Transverse colon (tissue), 4 donors: ENCODE measurements at regions not wholly inside any gene's neighbourhood (a gene's known extent, or its start where the extent isn't known, plus 50 kb on each side); places are given as distances from the start of the nearest gene placed in this dataset.

ENCODE experiments used
- DNase-seq: peaks from one replicate; pipeline ENCODE4 v3.0.0-alpha.2; 2019
- H3K27ac ChIP-seq, 4 donors: fragments of 200-600 bp; sonication (generic); 2 replicates each; pipeline ENCODE4 v1.5.1; 2016 to 2018; ENCODE audit warnings: inconsistent platforms in 4 of 4
- H3K27me3 ChIP-seq: fragments of 200-600 bp; sonication (generic); 2 replicates; pipeline ENCODE4 v1.5.1; 2017; ENCODE audit warnings: inconsistent platforms
- H3K36me3 ChIP-seq, 4 donors: fragments of 200-600 bp; sonication (generic); 2 replicates each; pipeline ENCODE4 v1.5.1; 2017 to 2019; ENCODE audit warnings: inconsistent platforms in 4 of 4
- H3K4me1 ChIP-seq, 4 donors: fragments of 200-600 bp; sonication (generic); 2 replicates each; pipeline ENCODE4 v1.5.1; 2017 to 2020; ENCODE audit warnings: inconsistent platforms in 4 of 4
- H3K4me3 ChIP-seq, 4 donors: fragments of 200-600 bp; sonication (generic); 1 replicate in 1 of 4; 2 replicates in 3 of 4; pipeline versions ENCODE4 v1.5.1 to v1.6.1; 2017 to 2019; ENCODE audit warnings: inconsistent platforms in 4 of 4
- H3K9me3 ChIP-seq, 2 donors: fragments of 200-600 bp; sonication (generic); 2 replicates each; pipeline ENCODE4 v1.5.1; 2017 to 2019; ENCODE audit warnings: inconsistent platforms in 2 of 2
- CTCF ChIP-seq, 5 experiments: fragments of 200-600 bp in 3 of 5; fragments of 450-650 bp in 2 of 5; sonication (generic) in 3 of 5; IDR thresholded peaks; 1 replicate in 2 of 5; 2 replicates in 3 of 5; pipeline ENCODE4 v1.5.1; 2016 to 2017; ENCODE audit warnings: antibody characterized with exemption in 5 of 5, inconsistent platforms in 3 of 5, mild to moderate bottlenecking in 2 of 5, moderate library complexity in 1 of 5
- EP300 ChIP-seq: sonication (generic); formaldehyde crosslinking; IDR thresholded peaks from one replicate; pipeline ENCODE4 v1.6.1; 2017; ENCODE audit warnings: antibody characterized with exemption, low read depth
- POLR2A ChIP-seq: fragments of 450-650 bp; IDR thresholded peaks from one replicate; pipeline ENCODE4 v1.6.1; 2016; ENCODE audit warnings: antibody characterized with exemption, mild to moderate bottlenecking, moderate library complexity
- POLR2AphosphoS5 ChIP-seq, 3 donors: sonication (generic); formaldehyde crosslinking; IDR thresholded peaks; one replicate each; pipeline ENCODE4 v1.6.1; 2016; ENCODE audit warnings: antibody characterized with exemption in 3 of 3
- WGBS, 2 donors: methylation state at CpG; one replicate each; pipeline ENCODE4 v1.1.5; 2018; ENCODE audit warnings: low coverage in 1 of 2; 5-methylcytosine and 5-hydroxymethylcytosine counted together
- in situ Hi-C, 4 donors: fragments of 200-750 bp; cut with MboI; loops; one replicate each; pipeline versions ENCODE4 v1.15.0 to v1.15.1; 2017; ENCODE audit warnings: low sequenced_read_pairs in 3 of 4, low pct_ligation_motif_present in 1 of 4, low pct_unique_long_range_greater_than_20kb in 1 of 4
- intact Hi-C: fragments of 100-400 bp; cut with DNase I; formaldehyde crosslinking; loops from one replicate; pipeline ENCODE4 v1.15.1; 2023; ENCODE audit warnings: low total_unique reads

GRCh38 chr7:145850636-145851035, 266.0 kb upstream of the CNTNAP2 start:
- TF ChIP-seq EP300 (no peak), POLR2A (no peak), POLR2AphosphoS5 (IDR thresholded peaks at IDR 0.05) (no peak), CTCF (IDR thresholded peaks at IDR 0.05) (no peak)
- in situ Hi-C loops, result no loop called here
- no peaks in the 10 kb centered on the region for H3K4me1 ChIP-seq
- H3K4me3 ChIP-seq, result no peak overlapping the region
- no peak for DNase-seq
- WGBS, 2 donors, result 86% methylated on average over 6 of the region's 6 CpGs; no CpG with 5 or more reads in 1 of the 2 donors
- no peaks in the 10 kb centered on the region for H3K27me3 ChIP-seq
- intact Hi-C loops, result no loop called here
- H3K27ac ChIP-seq, result no peak overlapping the region
- H3K9me3 ChIP-seq, result no peaks in the 10 kb centered on the region
- no peaks in the 10 kb centered on the region for H3K36me3 ChIP-seq

DNA sequence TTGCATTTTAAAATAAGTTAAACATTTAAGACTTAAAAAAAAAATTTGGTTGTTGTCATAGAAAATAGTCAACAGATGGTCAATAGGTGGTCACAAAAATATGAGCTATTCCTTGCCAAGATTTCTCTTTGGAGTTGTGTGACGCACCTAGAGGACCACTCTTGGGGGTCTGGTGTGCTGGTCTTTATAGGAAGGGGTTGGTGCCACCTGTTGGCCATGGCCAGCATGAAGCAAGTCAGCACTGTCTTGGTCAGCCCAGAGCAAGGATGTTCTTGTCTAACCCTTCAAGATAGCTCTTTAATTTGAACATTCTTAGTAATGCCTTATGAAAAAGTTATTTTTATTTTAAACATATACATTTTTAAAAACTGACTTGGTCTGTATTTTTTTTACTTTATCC, 267.9 kb upstream of the CNTNAP2 start:
- Histone ChIP-seq H3K4me3 (no peak overlapping the region), H3K36me3 (no peaks in the 10 kb centered on the region), H3K9me3 (no peaks in the 10 kb centered on the region), H3K4me1 (no peaks in the 10 kb centered on the region), H3K27ac (no peak overlapping the region), H3K27me3 (no peaks in the 10 kb centered on the region)
- in situ Hi-C loops (no loop called here), intact Hi-C loops (no loop called here)
- no peak for DNase-seq
- TF ChIP-seq EP300 (no peak), POLR2AphosphoS5 (IDR thresholded peaks at IDR 0.05) (no peak), POLR2A (no peak), CTCF (IDR thresholded peaks at IDR 0.05) (no peak)
- 50 to 56% methylated on average over 1 of the region's 1 CpG for WGBS, 2 donors

GRCh38 chr7:145845345-145845744, 271.3 kb upstream of the CNTNAP2 start:
- no peak for TF ChIP-seq CTCF (IDR thresholded peaks at IDR 0.05)
- no peak for TF ChIP-seq EP300
- no peak for TF ChIP-seq POLR2AphosphoS5 (IDR thresholded peaks at IDR 0.05)
- TF ChIP-seq POLR2A, result no peak
- no peaks in the 10 kb centered on the region for H3K36me3 ChIP-seq
- no peak overlapping the region for H3K4me3 ChIP-seq
- no peaks in the 10 kb centered on the region for H3K9me3 ChIP-seq
- no peak overlapping the region for H3K27ac ChIP-seq
- DNase-seq, result no peak
- in situ Hi-C loops, result no loop called here
- WGBS, 2 donors, result 55% methylated on average over 6 of the region's 6 CpGs; no CpG with 5 or more reads in 1 of the 2 donors
- no peaks in the 10 kb centered on the region for H3K27me3 ChIP-seq
- no peaks in the 10 kb centered on the region for H3K4me1 ChIP-seq
- intact Hi-C loops, result no loop called here

DNA sequence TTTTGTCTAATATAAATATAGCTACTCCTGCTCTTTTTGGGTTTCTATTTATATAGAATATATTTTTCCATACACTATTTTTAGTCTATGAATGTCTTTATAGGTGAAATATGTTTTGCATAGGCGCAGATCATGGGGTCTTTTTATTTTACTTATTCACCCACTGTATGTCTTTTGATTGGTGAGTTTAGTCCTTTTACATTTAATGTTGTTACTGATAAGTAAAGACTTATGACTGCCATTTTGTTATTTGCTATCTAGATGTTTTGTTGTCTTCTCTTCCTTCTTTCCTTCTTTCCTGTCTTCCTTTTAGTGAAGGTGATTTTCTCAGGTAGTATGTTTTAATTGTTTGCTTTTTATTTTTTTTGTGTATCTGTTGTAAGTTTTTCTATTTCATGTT, 276.8 kb upstream of the CNTNAP2 start:
- intact Hi-C loops (no loop called here), in situ Hi-C loops (no loop called here)
- Histone ChIP-seq H3K4me3 (no peak overlapping the region), H3K4me1 (no peaks in the 10 kb centered on the region), H3K36me3 (no peaks in the 10 kb centered on the region), H3K27me3 (no peaks in the 10 kb centered on the region), H3K9me3 (peaks cover 0 to 9% of the 10 kb centered on the region in 2 donors), H3K27ac (no peak overlapping the region)
- no peak for DNase-seq
- WGBS, 2 donors, result 75 to 90% methylated on average over 1 of the region's 1 CpG
- TF ChIP-seq POLR2A (no peak), CTCF (IDR thresholded peaks at IDR 0.05) (no peak), POLR2AphosphoS5 (IDR thresholded peaks at IDR 0.05) (no peak), EP300 (no peak)
